NB4 (cell line): ENCODE measurements at regions not wholly inside any gene's neighbourhood (a gene's known extent, or its start where the extent isn't known, plus 50 kb on each side); places are given as distances from the start of the nearest gene placed in this dataset.
A peak's percentile ranks its signal among the peaks of the same experiment; 100 is the strongest.

ENCODE experiments used
- DNase-seq: peaks from one replicate; pipeline ENCODE4 v3.0.0; 2010; ENCODE audit warnings: low read depth
- H3K4me3 ChIP-seq: one replicate; pipeline ENCODE4 v1.5.1; 2011; ENCODE audit warnings: mild to moderate bottlenecking, low read depth, low read length, moderate library complexity
- MYC ChIP-seq: IDR thresholded peaks from 2 replicates; pipeline ENCODE4 v1.6.1; 2011; ENCODE audit warnings: low read depth, low read length
- POLR2A ChIP-seq: IDR thresholded peaks from 2 replicates; pipeline ENCODE4 v1.6.1; 2011; ENCODE audit warnings: mild to moderate bottlenecking; ENCODE audit not compliant: insufficient read length; ENCODE audit errors: extremely low read depth
- TF ChIP-seq, protein P1 (sequence below): IDR thresholded peaks from 2 replicates; pipeline ENCODE4 v1.6.1; 2011; ENCODE audit warnings: low read depth, low read length
- TF ChIP-seq, protein P2 (sequence below): IDR thresholded peaks from one replicate; pipeline ENCODE4 v1.5.1; 2012; ENCODE audit warnings: low read depth, low read length

DNA sequence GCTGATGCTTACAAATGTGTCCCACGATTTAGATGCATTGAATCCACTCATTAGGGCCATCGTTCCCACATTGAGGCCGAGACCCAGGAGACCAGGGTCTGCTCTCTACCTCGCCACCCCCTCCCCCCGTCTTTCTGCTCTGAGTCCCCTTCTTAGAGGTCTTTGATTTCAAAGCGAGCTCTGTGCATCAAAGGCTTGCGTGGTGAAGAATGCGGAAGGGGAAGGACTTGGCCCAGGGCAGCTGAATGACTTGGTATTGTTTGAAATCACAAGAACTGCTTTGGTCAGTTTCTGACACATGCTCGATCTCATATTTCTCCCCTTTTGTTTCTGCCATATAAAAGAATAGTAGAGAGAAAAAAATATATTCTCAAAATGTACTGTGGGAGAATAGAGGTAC lies 78.3 kb upstream of the IRX1 start:
- TF ChIP-seq, protein P1, sequence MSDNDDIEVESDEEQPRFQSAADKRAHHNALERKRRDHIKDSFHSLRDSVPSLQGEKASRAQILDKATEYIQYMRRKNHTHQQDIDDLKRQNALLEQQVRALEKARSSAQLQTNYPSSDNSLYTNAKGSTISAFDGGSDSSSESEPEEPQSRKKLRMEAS: no peak
- no peak for TF ChIP-seq MYC
- TF ChIP-seq POLR2A: no peak
- TF ChIP-seq, protein P2, sequence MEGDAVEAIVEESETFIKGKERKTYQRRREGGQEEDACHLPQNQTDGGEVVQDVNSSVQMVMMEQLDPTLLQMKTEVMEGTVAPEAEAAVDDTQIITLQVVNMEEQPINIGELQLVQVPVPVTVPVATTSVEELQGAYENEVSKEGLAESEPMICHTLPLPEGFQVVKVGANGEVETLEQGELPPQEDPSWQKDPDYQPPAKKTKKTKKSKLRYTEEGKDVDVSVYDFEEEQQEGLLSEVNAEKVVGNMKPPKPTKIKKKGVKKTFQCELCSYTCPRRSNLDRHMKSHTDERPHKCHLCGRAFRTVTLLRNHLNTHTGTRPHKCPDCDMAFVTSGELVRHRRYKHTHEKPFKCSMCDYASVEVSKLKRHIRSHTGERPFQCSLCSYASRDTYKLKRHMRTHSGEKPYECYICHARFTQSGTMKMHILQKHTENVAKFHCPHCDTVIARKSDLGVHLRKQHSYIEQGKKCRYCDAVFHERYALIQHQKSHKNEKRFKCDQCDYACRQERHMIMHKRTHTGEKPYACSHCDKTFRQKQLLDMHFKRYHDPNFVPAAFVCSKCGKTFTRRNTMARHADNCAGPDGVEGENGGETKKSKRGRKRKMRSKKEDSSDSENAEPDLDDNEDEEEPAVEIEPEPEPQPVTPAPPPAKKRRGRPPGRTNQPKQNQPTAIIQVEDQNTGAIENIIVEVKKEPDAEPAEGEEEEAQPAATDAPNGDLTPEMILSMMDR: no peak
- no peak overlapping the region for H3K4me3 ChIP-seq
- no peak for DNase-seq

DNA sequence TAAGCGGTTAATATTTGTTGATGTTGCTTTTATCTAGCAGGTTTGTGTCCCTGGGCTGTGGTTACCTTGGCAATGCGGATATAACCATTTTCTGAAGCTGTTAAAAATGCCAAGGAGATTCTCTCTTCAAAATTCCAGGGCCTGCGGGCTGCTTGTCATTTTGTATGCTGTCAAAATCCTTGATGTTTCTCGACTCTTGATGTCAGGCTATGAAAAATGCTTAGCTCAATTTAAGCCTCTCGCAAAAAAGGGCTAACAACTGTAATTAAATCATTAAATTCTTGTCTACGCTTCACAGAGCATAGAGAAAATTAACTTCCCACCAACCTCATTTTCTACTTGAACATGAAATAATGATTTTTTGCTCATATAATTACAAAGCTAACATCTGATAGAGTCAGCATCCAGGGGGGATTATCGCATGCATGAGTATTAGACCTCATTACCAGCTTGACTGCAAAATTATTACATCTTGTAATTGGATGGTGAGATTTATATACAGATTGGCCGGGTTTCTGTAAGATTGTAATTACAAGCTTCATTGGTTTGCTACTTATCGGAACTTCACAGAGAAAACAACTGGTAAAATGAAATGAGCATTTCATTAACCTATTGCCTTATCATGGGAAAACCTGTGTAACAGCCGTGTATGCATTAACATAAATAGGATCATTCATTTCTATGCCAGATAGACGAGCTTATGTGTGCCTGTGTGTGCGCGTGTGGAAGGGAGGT lies 83.1 kb upstream of the IRX1 start:
- TF ChIP-seq, protein P2: no peak
- TF ChIP-seq, protein P1: no peak
- no peak for TF ChIP-seq POLR2A
- DNase-seq: no peak
- H3K4me3 ChIP-seq: no peak overlapping the region

DNA sequence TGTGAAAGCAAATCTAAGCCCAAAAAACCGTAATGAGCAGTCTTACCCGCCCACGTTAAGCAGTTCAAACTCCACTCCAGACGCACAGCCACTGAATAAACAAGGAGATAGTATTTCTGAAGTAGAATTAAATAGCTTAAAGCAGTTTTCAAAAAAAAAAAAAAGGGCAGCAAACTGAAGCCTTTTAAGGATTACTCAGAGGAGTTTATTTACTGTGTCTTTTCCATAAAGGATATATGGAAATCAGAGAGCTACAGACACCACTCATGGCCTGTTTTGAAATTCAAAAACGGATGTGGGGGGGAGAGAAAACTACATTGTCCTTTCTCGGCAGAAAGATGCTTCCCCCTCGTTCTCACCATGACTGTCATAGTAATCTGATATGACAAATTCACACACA lies 83.7 kb upstream of the IRX1 start:
- no peak for DNase-seq
- no peak overlapping the region for H3K4me3 ChIP-seq
- TF ChIP-seq, protein P2: no peak
- TF ChIP-seq, protein P1: no peak
- TF ChIP-seq POLR2A: no peak
- TF ChIP-seq MYC: no peak

DNA sequence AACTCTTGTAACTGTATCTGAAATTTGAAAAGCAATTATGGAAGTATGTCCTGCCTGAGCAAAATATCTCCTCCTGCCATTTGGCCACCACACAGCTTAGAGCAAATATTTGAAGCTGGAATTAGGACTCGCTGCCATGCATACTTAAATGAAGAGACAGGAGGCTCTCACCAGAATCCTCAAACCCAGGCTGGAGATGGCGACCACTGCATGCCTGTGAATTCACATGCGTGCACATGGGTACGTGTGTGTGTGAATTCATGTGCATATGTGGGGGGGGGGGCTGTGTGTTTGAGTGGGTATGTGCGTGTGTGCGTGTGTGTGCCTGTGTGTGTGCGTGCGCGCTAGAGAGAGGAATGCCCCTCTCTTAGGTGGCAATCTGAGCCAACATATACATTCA lies 84.1 kb upstream of the IRX1 start:
- DNase-seq: no peak
- no peak overlapping the region for H3K4me3 ChIP-seq
- TF ChIP-seq, protein P1: no peak
- no peak for TF ChIP-seq MYC
- no peak for TF ChIP-seq POLR2A

DNA sequence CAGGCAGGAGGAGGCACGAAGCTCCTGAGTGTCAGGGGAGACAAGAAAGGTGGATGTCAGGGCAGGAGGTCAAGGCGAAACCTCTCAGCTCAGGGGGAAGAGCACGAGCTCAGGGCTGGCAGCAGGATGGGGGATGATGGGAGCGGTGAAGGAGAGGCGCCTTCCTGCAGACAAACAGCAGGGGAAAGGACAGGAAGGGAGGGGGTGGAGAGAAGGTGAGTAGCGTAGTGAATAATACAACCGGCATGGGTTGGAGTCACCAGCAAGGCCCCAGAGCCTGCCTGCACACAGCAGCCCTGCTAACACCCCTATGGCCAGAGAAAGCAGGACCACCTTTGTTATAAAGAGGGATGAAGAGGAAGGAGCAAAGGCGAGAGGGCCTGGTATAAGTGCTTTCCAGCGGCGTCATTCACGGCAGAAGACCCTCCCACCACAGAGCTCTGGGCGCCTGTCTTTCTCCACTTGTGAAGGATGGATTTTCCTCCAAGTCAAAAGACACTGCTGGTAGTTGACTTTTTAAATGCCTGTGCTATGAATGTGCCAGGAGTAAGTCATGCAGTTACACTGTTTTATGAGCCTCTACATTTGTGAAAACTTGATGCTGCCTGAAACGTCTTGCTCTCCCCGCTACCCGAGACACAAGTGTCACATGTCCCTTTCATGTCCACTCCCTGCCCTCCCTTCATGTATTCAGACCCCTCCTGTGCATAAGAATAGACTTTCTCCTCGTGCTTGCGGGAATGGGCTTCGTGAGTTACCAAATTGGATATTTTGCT lies 84.8 kb upstream of the IRX1 start:
- TF ChIP-seq, protein P1: no peak
- TF ChIP-seq MYC (no peak), POLR2A (no peak)
- TF ChIP-seq, protein P2: no peak
- DNase-seq: no peak

DNA sequence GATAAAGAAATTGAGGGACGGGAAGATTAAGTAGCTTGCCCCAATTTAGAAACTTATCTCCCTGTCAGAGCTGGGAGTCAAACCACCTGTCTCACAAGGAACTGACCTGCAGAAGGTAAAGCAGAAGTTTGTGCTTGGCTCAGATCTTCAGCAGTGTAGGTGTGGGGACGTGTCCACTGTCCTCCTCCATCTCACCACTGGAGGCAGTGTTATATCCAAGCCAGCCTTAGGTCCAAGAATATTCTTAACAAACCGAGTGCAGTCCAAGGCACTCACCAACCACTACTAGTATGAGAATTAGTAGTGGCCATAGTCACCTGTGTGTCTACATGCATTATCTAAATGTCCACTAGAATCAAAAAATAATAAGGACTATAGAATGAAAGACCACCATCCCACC lies 86.3 kb upstream of the IRX1 start:
- peak; percentile 10 for DNase-seq
- TF ChIP-seq, protein P1: no peak
- TF ChIP-seq, protein P2: peak; percentile 49

More for the DNA sequence above, 84.8 kb upstream of the IRX1 start:
- no peak overlapping the region for H3K4me3 ChIP-seq

More for the DNA sequence above, 86.3 kb upstream of the IRX1 start:
- no peak overlapping the region for H3K4me3 ChIP-seq
